IMR-90 (cell line): ENCODE measurements at regions not wholly inside any gene's neighbourhood (a gene's known extent, or its start where the extent isn't known, plus 50 kb on each side); places are given as distances from the start of the nearest gene placed in this dataset.

Source experiments
- ATAC-seq: fragments of 200-7000 bp; cut with Tn5 transposase; 2 replicates; pipeline ENCODE4 v1.9.1; 2020; ENCODE audit warnings: low read depth, mild to moderate bottlenecking, moderate library complexity
- BruUV-seq: library from RNA; stranded (reverse); fragments of 400-500 nt; replicated peaks from 2 replicates; lab custom pipeline; 2021; lab: Mats Ljungman, UMichigan
- CTCF ChIA-PET: fragments of 300-600 bp; formaldehyde crosslinking; extraction: SDS; loops from one replicate; lab custom pipeline; 2021; ENCODE audit warnings: antibody characterized with exemption; lab: Yijun Ruan, JAX
- POLR2A ChIA-PET: fragments of 300-600 bp; sonication (Branson Sonifier 250); formaldehyde crosslinking; loops from one replicate; lab custom pipeline; 2022; ENCODE audit warnings: antibody characterized with exemption; ENCODE audit not compliant: unreplicated experiment; lab: Charles Lee
- DNase-seq: peaks from one replicate; pipeline ENCODE4 v3.0.0; 2013
- H2AFZ ChIP-seq: replicated peaks from 2 replicates; pipeline ENCODE3; 2013; ENCODE audit warnings: low read length, mild to moderate bottlenecking; ENCODE audit not compliant: poor library complexity
- H2AK5ac ChIP-seq: 2 replicates; pipeline ENCODE4 v1.6.1; 2013; ENCODE audit warnings: low read depth, low read length, inconsistent platforms
- H2AK9ac ChIP-seq: replicated peaks from 2 replicates; pipeline ENCODE3; 2013; ENCODE audit warnings: mild to moderate bottlenecking, low read depth, low read length, moderate library complexity; ENCODE audit not compliant: poor library complexity
- H2BK120ac ChIP-seq: 2 replicates; pipeline ENCODE4 v1.6.1; 2013; ENCODE audit warnings: low read depth, low read length, inconsistent platforms
- H2BK15ac ChIP-seq: 3 replicates; pipeline ENCODE4 v1.6.1; 2013; ENCODE audit warnings: low read depth, low read length, inconsistent platforms
- H2BK20ac ChIP-seq: 2 replicates; pipeline ENCODE4 v1.6.1; 2013; ENCODE audit warnings: low read depth, mild to moderate bottlenecking, inconsistent platforms, low read length, moderate library complexity
- H2BK5ac ChIP-seq: 2 replicates; pipeline ENCODE4 v1.6.1; 2013; ENCODE audit warnings: mild to moderate bottlenecking, low read depth, low read length, inconsistent platforms; ENCODE audit not compliant: poor library complexity, severe bottlenecking
- H3K14ac ChIP-seq: replicated peaks from 2 replicates; pipeline ENCODE4 v1.6.1; 2013; ENCODE audit warnings: low read depth, low read length, inconsistent platforms
- H3K18ac ChIP-seq: 2 replicates; pipeline ENCODE4 v1.6.1; 2013; ENCODE audit warnings: low read depth, low read length, control low read depth
- H3K23ac ChIP-seq: 2 replicates; pipeline ENCODE4 v1.6.1; 2013; ENCODE audit warnings: low read depth, low read length, inconsistent platforms
- H3K27ac ChIP-seq: 2 replicates; pipeline ENCODE4 v1.5.1; 2013; ENCODE audit warnings: mild to moderate bottlenecking, control low read depth, low read length; ENCODE audit not compliant: insufficient read depth
- H3K27me3 ChIP-seq: 2 replicates; pipeline ENCODE4 v1.6.1; 2013; ENCODE audit warnings: low read length; ENCODE audit not compliant: control insufficient read depth, insufficient read depth
- H3K36me3 ChIP-seq: 2 replicates; pipeline ENCODE4 v1.6.1; 2013; ENCODE audit warnings: low read length, mixed read lengths; ENCODE audit not compliant: control insufficient read depth, insufficient read depth
- H3K4ac ChIP-seq: 2 replicates; pipeline ENCODE4 v1.6.1; 2013; ENCODE audit warnings: low read depth, low read length, inconsistent platforms
- H3K4me1 ChIP-seq: 2 replicates; pipeline ENCODE4 v1.6.1; 2013; ENCODE audit warnings: low read length, mixed read lengths; ENCODE audit not compliant: control insufficient read depth, insufficient read depth
- H3K4me2 ChIP-seq: 2 replicates; pipeline ENCODE4 v1.6.1; 2013; ENCODE audit warnings: low read depth, mild to moderate bottlenecking, control low read depth, low read length, moderate library complexity
- H3K4me3 ChIP-seq: 2 replicates; pipeline ENCODE4 v1.5.1; 2013; ENCODE audit warnings: low read depth, mild to moderate bottlenecking, control low read depth, low read length, moderate library complexity; ENCODE audit not compliant: insufficient read depth
- H3K56ac ChIP-seq: 2 replicates; pipeline ENCODE4 v1.6.1; 2013; ENCODE audit warnings: low read length, inconsistent platforms; ENCODE audit not compliant: insufficient read depth; ENCODE audit errors: extremely low read depth
- H3K79me1 ChIP-seq, 2 experiments: 2 replicates each; pipeline ENCODE4 v1.6.1; 2013; ENCODE audit warnings: low read length in 2 of 2, inconsistent platforms in 1 of 2, low read depth in 1 of 2
- H3K9ac ChIP-seq: 2 replicates; pipeline ENCODE4 v1.6.1; 2013; ENCODE audit warnings: low read depth, low read length, control low read depth
- H3K9me1 ChIP-seq: 2 replicates; pipeline ENCODE4 v1.6.1; 2013; ENCODE audit warnings: low read length, inconsistent platforms; ENCODE audit not compliant: insufficient read depth
- H3K9me3 ChIP-seq: 2 replicates; pipeline ENCODE4 v1.6.1; 2013; ENCODE audit warnings: low read length; ENCODE audit not compliant: control insufficient read depth, insufficient read depth
- H4K20me1 ChIP-seq: 2 replicates; pipeline ENCODE4 v1.6.1; 2013; ENCODE audit warnings: low read length, inconsistent platforms; ENCODE audit not compliant: insufficient read depth
- H4K5ac ChIP-seq: 2 replicates; pipeline ENCODE4 v1.6.1; 2013; ENCODE audit warnings: mild to moderate bottlenecking, low read depth, low read length, control low read depth
- H4K8ac ChIP-seq, 2 experiments: 2 replicates each; pipeline ENCODE4 v1.6.1; 2013; ENCODE audit warnings: low read depth in 2 of 2, low read length in 2 of 2, control low read depth in 1 of 2, inconsistent platforms in 1 of 2
- H4K91ac ChIP-seq: 2 replicates; pipeline ENCODE4 v1.6.1; 2013; ENCODE audit warnings: low read depth, low read length, inconsistent platforms; ENCODE audit not compliant: insufficient read depth
- BHLHE40 ChIP-seq: fragments of 150-350 bp; IDR thresholded peaks from 2 replicates; pipeline ENCODE4 v1.6.1; 2016; ENCODE audit warnings: mild to moderate bottlenecking, low read depth, low read length
- CEBPB ChIP-seq: IDR thresholded peaks from 2 replicates; pipeline ENCODE4 v1.6.1; 2012; ENCODE audit warnings: low read depth, low read length, improper control_type of control experiment
- CHD1 ChIP-seq: IDR thresholded peaks from 2 replicates; pipeline ENCODE4 v1.6.1; 2012; ENCODE audit warnings: low read depth, low read length, improper control_type of control experiment
- FOS ChIP-seq: fragments of 150-350 bp; IDR thresholded peaks from 2 replicates; pipeline ENCODE4 v1.6.1; 2016; ENCODE audit warnings: low read depth, low read length
- MAFK ChIP-seq: IDR thresholded peaks from 2 replicates; pipeline ENCODE4 v1.6.1; 2012; ENCODE audit warnings: low read depth, low read length, improper control_type of control experiment
- MAZ ChIP-seq: IDR thresholded peaks from 2 replicates; pipeline ENCODE4 v1.6.1; 2012; ENCODE audit warnings: low read depth, mild to moderate bottlenecking, low read length, improper control_type of control experiment, moderate library complexity, borderline replicate concordance
- MXI1 ChIP-seq: IDR thresholded peaks from 2 replicates; pipeline ENCODE4 v1.6.1; 2012; ENCODE audit warnings: low read depth, mild to moderate bottlenecking, low read length, moderate library complexity, borderline replicate concordance
- NFE2L2 ChIP-seq: fragments of 150-350 bp; IDR thresholded peaks from 2 replicates; pipeline ENCODE4 v1.6.1; 2016; ENCODE audit warnings: low read depth, mild to moderate bottlenecking, low read length
- POLR2A ChIP-seq: IDR thresholded peaks from 2 replicates; pipeline ENCODE4 v1.6.1; 2012; ENCODE audit warnings: mild to moderate bottlenecking, low read depth, low read length
- RAD21 ChIP-seq: IDR thresholded peaks from 2 replicates; pipeline ENCODE4 v1.6.1; 2012; ENCODE audit warnings: low read length, improper control_type of control experiment
- RCOR1 ChIP-seq: IDR thresholded peaks from 2 replicates; pipeline ENCODE4 v1.6.1; 2012; ENCODE audit warnings: mild to moderate bottlenecking, low read length, improper control_type of control experiment; ENCODE audit not compliant: insufficient replicate concordance
- RFX5 ChIP-seq: IDR thresholded peaks from 2 replicates; pipeline ENCODE4 v1.8.0; 2012; ENCODE audit warnings: low read depth, mild to moderate bottlenecking, low read length, moderate library complexity
- SMC3 ChIP-seq: fragments of 150-350 bp; IDR thresholded peaks from 2 replicates; pipeline ENCODE4 v1.6.1; 2016; ENCODE audit warnings: low read depth, mild to moderate bottlenecking, antibody characterized with exemption, low read length, moderate library complexity
- WGBS, 2 experiments: methylation state at CpG; one replicate each; pipeline versions ENCODE4 v1.1.5 to v1.1.7; 2013; ENCODE audit warnings: missing lambda C conversion rate in 2 of 2; ENCODE audit not compliant: insufficient read length in 1 of 2; ENCODE audit errors: extremely low coverage in 2 of 2; 5-methylcytosine and 5-hydroxymethylcytosine counted together
- dilution Hi-C: fragments of 300-500 bp; cut with HindIII; formaldehyde crosslinking; loops from one replicate; pipeline ENCODE4 v1.14.3; 2018; ENCODE audit warnings: low sequenced_read_pairs; ENCODE audit not compliant: unreplicated experiment
- in situ Hi-C: fragments of 300-500 bp; cut with MboI; formaldehyde crosslinking; loops from 3 replicates; pipeline ENCODE4 v1.14.3; 2019; ENCODE audit warnings: low sequenced_read_pairs, inconsistent platforms, mixed read lengths
- intact Hi-C: fragments of 100-400 bp; cut with micrococcal nuclease; formaldehyde crosslinking; loops from 2 replicates; pipeline ENCODE4 v1.10.0; 2022
- TF ChIP-seq, protein P1 (sequence below): fragments of 150-350 bp; IDR thresholded peaks from 2 replicates; pipeline ENCODE4 v1.6.1; 2017; ENCODE audit warnings: mild to moderate bottlenecking, antibody characterized with exemption, low read length, low read depth
- TF ChIP-seq, protein P2 (sequence below): conservative IDR thresholded peaks from 2 replicates; pipeline ENCODE4 v1.5.1; 2012; ENCODE audit warnings: mild to moderate bottlenecking, low read depth, low read length, improper control_type of control experiment
- TF ChIP-seq, protein P3 (sequence below): fragments of 150-350 bp; IDR thresholded peaks from 2 replicates; pipeline ENCODE4 v1.6.1; 2016; ENCODE audit warnings: low read depth, mild to moderate bottlenecking, low read length, moderate library complexity, borderline replicate concordance

DNA sequence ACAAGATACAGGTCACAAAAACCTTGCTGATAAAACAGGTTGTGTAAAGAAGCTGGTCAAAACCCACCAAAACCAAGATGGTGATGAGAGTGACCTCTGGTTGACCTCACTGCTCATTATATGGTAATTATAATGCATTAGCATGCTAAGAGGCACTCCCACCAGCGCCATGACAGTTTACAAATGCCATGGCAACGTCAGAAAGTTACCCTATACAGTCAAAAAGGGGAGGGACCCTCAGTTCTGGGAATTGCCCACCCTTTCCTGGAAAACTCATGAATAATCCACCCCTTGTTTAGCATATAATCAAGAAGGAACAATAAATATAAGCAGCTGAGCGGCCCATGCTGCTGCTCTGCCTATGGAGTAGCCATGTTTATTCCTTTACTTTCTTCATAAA, 434.1 kb downstream of the ZNF536 start:
- Histone ChIP-seq H4K5ac (no peak overlapping the region), H3K23ac (no peak overlapping the region), H2BK120ac (no peak overlapping the region), H2AK9ac (no peak overlapping the region), H2AK5ac (no peak overlapping the region), H3K27me3 (no peaks in the 10 kb centered on the region), H4K8ac (no peak overlapping the region), H2BK5ac (no peak overlapping the region), H3K9me3 (no peaks in the 10 kb centered on the region; the same call in 1 of the 2 replicates), H3K14ac (no peak overlapping the region), H4K20me1 (no peaks in the 10 kb centered on the region), H3K27ac (no peak overlapping the region), H3K36me3 (no peaks in the 10 kb centered on the region), H3K9ac (no peak overlapping the region), H2BK15ac (no peak overlapping the region), H3K9me1 (no peaks in the 10 kb centered on the region), H3K4me2 (no peak overlapping the region), H3K18ac (no peak overlapping the region), H3K4me1 (no peaks in the 10 kb centered on the region), H2BK20ac (no peak overlapping the region), H2AFZ (no peak overlapping the region), H3K56ac (no peak overlapping the region), H3K79me1 (no peaks in the 10 kb centered on the region), H3K4ac (no peak overlapping the region), H3K4me3 (no peak overlapping the region), H4K91ac (no peak overlapping the region)
- WGBS, 2 experiments, result no CpG with 5 or more reads among the region's 3 CpGs
- intact Hi-C loops (no loop called here), dilution Hi-C loops (no loop called here), in situ Hi-C loops (no loop called here)
- no peak for DNase-seq
- POLR2A ChIA-PET, result no interaction called here
- ATAC-seq, result no peak
- CTCF ChIA-PET, result no interaction called here
- no peak for TF ChIP-seq NFE2L2
- TF ChIP-seq, protein P1, sequence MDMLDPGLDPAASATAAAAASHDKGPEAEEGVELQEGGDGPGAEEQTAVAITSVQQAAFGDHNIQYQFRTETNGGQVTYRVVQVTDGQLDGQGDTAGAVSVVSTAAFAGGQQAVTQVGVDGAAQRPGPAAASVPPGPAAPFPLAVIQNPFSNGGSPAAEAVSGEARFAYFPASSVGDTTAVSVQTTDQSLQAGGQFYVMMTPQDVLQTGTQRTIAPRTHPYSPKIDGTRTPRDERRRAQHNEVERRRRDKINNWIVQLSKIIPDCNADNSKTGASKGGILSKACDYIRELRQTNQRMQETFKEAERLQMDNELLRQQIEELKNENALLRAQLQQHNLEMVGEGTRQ, result no peak
- no peak for TF ChIP-seq RFX5
- no peak for TF ChIP-seq CEBPB
- TF ChIP-seq FOS, result no peak
- TF ChIP-seq, protein P2, sequence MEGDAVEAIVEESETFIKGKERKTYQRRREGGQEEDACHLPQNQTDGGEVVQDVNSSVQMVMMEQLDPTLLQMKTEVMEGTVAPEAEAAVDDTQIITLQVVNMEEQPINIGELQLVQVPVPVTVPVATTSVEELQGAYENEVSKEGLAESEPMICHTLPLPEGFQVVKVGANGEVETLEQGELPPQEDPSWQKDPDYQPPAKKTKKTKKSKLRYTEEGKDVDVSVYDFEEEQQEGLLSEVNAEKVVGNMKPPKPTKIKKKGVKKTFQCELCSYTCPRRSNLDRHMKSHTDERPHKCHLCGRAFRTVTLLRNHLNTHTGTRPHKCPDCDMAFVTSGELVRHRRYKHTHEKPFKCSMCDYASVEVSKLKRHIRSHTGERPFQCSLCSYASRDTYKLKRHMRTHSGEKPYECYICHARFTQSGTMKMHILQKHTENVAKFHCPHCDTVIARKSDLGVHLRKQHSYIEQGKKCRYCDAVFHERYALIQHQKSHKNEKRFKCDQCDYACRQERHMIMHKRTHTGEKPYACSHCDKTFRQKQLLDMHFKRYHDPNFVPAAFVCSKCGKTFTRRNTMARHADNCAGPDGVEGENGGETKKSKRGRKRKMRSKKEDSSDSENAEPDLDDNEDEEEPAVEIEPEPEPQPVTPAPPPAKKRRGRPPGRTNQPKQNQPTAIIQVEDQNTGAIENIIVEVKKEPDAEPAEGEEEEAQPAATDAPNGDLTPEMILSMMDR, result no peak
- no peak for TF ChIP-seq RAD21
- TF ChIP-seq MXI1, result no peak
- TF ChIP-seq RCOR1, result no peak
- TF ChIP-seq POLR2A, result no peak
- no peak for TF ChIP-seq MAZ
- TF ChIP-seq BHLHE40, result no peak
- TF ChIP-seq SMC3, result no peak
- TF ChIP-seq CHD1, result no peak
- no peak for TF ChIP-seq MAFK
- TF ChIP-seq, protein P3, sequence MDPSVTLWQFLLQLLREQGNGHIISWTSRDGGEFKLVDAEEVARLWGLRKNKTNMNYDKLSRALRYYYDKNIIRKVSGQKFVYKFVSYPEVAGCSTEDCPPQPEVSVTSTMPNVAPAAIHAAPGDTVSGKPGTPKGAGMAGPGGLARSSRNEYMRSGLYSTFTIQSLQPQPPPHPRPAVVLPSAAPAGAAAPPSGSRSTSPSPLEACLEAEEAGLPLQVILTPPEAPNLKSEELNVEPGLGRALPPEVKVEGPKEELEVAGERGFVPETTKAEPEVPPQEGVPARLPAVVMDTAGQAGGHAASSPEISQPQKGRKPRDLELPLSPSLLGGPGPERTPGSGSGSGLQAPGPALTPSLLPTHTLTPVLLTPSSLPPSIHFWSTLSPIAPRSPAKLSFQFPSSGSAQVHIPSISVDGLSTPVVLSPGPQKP, result no peak
- BruUV-seq, result no TSS peak
